COR-L47 (cell line): ENCODE measurements at regions not wholly inside any gene's neighbourhood (a gene's known extent, or its start where the extent isn't known, plus 50 kb on each side); places are given as distances from the start of the nearest gene placed in this dataset.
"Not testable (repeated sequence)": the region's sequence is repeated elsewhere in the genome, so short reads cannot be mapped to it uniquely, and the experiment has no call there.

Experiments
- DNase-seq: peaks from one replicate; lab custom pipeline; 2025; lab: John Stamatoyannopoulos, UW

- not testable (repeated sequence) for DNase-seq
Measured at GRCh38 chrX:13186643-13187042, 133.2 kb downstream of the ATXN3L start.

GRCh38 chrX:13180807-13181206, 136.4 kb upstream of the FAM9C start:
- no peak for DNase-seq

DNA sequence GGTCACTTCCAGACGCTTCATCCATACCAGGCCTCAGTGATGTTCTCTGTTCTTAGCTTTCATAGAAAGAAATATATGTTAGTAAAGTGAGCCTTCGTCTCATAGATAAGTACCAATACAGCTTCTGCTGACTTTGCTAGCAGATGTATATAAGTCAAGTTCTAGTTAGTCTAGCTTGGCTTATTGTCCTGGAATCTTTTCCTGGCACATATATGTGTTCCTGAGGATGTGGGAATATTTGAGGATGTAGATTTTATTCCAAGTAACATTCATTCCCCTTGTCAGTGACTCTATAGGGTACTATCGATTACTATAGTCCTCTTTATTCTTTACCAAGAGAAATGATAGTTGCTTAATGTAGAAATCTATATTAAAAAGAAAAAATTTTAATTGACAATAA, 135.2 kb upstream of the FAM9C start:
- DNase-seq, result no peak

DNA sequence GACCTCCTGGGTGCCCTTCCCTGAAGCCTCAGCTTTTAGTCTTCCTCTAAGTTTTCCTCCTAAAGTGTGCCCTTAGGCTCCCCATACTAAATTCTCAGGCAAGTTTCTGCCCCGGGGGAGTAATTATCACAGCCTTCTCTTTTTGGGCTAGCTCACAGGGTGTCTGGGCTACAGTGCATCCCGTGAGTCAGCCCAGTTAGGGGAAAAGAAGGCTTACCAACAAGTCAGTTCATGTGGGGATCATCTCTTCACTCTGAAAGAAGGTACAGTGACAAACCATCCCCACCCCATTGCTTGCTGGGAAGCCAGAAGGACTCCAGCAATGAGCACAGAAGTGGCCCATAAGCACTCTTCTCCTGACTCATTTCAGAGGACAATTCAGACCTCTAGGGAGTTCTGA, 134.7 kb upstream of the FAM9C start:
- DNase-seq, result no peak

GRCh38 chrX:13177921-13178566, 133.6 kb upstream of the FAM9C start:
- no peak for DNase-seq

- DNase-seq, result no peak
Measured at GRCh38 chrX:13175056-13175455, 130.6 kb upstream of the FAM9C start.

GRCh38 chrX:13170966-13171558, 126.6 kb upstream of the FAM9C start:
- DNase-seq, result no peak

DNA sequence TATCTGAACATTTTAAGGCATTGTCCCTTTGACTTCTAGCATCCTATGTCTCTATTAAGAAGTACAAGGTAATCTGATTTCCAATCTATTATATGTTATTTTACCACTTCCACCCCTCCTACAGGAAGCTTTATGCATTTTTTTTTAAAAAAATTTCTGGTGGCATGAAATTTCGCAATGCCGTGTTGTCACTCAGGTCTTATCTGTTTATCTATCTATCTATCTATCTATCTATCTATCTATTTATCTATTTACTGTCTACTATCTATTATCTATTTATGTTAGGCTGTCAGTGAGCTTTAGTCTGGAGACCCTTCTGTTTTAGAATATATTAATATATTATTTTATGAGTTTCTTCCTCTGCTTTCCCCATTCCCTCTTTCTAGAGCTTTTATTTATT, 125.3 kb upstream of the FAM9C start:
- no peak for DNase-seq

- DNase-seq, result no peak
Measured at GRCh38 chrX:13168269-13168668, 123.8 kb upstream of the FAM9C start.

DNA sequence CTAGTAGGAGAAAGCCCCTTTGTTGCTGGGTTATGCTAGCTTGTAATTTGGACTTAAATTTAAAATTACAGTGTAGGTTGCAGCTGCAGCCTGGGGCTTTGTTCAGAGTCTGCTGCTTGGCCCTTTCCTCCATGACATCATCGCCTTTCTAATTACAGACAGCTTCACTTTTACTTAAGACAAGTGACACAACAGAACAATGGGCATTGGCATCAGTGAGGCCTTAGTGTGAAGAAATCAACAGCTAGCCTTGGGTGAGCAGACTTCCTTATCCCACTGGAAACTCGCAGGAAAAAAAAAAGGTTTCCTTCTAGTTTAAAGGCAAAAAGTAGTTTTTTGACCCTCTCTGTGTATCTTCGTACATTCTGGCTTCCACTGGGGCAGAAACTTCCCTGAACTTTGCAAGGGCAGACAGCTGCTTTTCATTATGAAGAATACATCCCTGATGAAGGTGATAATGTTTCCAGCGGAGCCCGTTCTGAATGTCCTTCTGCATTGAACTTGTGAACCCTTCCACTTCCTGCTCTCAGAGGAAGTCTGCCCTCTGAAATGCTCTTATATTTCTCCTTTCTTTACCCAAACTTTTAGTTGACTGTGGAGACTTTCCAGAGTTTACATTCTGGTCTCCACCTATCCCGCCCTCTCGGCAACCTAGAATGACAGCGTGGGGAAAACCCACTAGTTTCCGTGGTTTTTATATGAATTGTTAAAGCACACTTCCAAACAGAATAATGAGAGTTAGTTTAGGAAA, 123.2 kb upstream of the FAM9C start:
- peak; percentile 23 for DNase-seq

- peak; percentile 18 for DNase-seq
Measured at GRCh38 chrX:13165266-13166189, 121.1 kb upstream of the FAM9C start.

DNA sequence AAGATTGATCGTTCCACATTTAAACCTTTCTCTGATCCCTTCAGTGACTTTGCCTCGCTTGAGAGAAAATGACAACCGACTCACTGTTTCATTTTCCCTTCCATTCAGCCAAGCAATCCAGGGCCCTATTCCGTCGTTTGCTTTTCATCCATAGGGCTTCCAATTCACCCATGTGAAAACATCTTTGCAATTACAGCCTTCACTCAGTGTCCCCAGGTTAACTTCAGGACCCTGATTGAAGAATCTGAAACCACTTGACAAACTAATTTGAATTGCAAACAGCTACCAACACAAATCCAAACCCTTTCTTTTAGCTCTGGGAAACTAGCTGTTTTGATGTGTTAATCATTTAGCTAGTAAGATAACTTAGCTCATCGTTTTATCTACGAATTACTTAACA, 120.2 kb upstream of the FAM9C start:
- DNase-seq, result no peak

- DNase-seq, result no peak
Measured at GRCh38 chrX:13162772-13163410, 118.5 kb upstream of the FAM9C start.

DNA sequence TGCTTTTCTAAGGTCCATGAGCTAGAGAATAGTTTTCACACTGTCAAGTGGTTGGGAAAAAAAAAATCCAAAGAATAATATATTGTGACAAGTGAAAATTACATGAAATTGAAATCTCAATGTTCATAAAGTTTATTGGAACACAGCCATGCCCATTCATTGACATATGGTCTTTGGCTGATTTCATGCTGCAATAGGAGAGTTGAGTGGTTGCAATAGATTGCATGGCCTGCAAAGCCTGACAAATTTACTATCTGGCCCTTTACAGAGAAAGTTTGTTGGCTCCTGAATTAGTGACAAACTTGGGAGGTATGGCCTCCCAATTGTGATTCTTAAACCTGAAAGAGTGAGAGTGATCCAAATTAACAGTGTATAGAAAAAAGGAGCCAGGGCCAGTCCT, 115.5 kb upstream of the FAM9C start:
- DNase-seq, result no peak

GRCh38 chrX:13158911-13159310, 114.5 kb upstream of the FAM9C start:
- no peak for DNase-seq

- DNase-seq, result not testable (repeated sequence)
Measured at GRCh38 chrX:13155550-13155949, 111.1 kb upstream of the FAM9C start.

DNA sequence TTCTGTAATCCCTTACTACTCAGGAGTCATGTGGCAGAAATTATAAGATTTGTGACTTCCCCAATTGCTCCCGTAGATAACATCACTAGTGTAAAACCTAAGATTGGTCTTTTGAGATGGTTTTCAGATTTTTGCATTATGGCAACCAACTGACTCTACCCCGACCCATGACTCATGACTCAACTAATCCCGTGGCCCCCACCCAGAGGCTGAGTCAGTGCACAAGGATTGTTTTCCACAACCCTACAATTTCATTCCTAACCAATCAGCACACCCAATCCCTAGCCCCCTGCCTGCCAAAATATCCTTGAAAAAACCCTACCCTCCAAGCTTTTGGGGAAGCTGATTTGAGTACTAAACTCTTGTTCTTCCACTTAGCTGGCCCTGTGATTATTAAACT, 109.4 kb upstream of the FAM9C start:
- DNase-seq, result no peak

GRCh38 chrX:13152518-13153185, 108.2 kb upstream of the FAM9C start:
- DNase-seq, result no peak

- no peak for DNase-seq
Measured at GRCh38 chrX:13151828-13152517, 107.6 kb upstream of the FAM9C start.

- DNase-seq, result no peak
Measured at GRCh38 chrX:13149702-13150350, 105.4 kb upstream of the FAM9C start.
